ENCODE measurements at regions not wholly inside any gene's neighbourhood (a gene's known extent, or its start where the extent isn't known, plus 50 kb on each side); places are given as distances from the start of the nearest gene placed in this dataset.

GRCh38 chr5:57422341-57422740 lies 60.3 kb downstream of the ACTBL2 start:
- no TSS peak for BruUV-seq (replicated peaks)
- Histone ChIP-seq H3K4me3 (ENCODE audit: low read depth, low read length, poor library complexity, severe bottlenecking) (no peak overlapping the region), H2AFZ (ENCODE audit: low read length) (no peak overlapping the region), H3K79me2 (ENCODE audit: insufficient read depth, low read depth, low read length) (no peaks in the 10 kb centered on the region), H3K4me1 (ENCODE audit: insufficient read depth, low read length, poor library complexity, severe bottlenecking) (no peaks in the 10 kb centered on the region), H3K4me2 (ENCODE audit: low read length) (no peak overlapping the region), H3K27ac (ENCODE audit: low read depth, low read length, poor library complexity, severe bottlenecking) (no peak overlapping the region), H3K9me3 (ENCODE audit: low read length) (no peaks in the 10 kb centered on the region), H3K9me2 (ENCODE audit: insufficient read depth, low read length) (peaks cover 2% of the 10 kb centered on the region; the same call in 1 of the 2 replicates), H4K20me1 (ENCODE audit: insufficient read depth, low read length) (no peaks in the 10 kb centered on the region), H3K36me3 (ENCODE audit: insufficient read depth, low read length) (no peaks in the 10 kb centered on the region)
- intact Hi-C loops (cut with micrococcal nuclease; ENCODE audit: unreplicated experiment) = no loop called here
- ChIA-PET POLR2A (interaction anchor here (1.0 kb wide), 1 partner anchor 9 kb away, joined by 4 read pairs; no protein-coding TSS in a partner anchor), CTCF (ENCODE audit: unreplicated experiment) (no interaction called here)
- no peak for DNase-seq (ENCODE audit: low spot score)
- TF ChIP-seq CTCF (conservative IDR thresholded peaks at IDR 0.05; ENCODE audit: low read length) = no peak
- TF ChIP-seq EZH2phosphoT487 (IDR thresholded peaks at IDR 0.05; ENCODE audit: borderline replicate concordance, low read depth, low read length) = no peak

GRCh38 chr5:57420801-57421200 lies 61.8 kb downstream of the ACTBL2 start:
- TF ChIP-seq CTCF (conservative IDR thresholded peaks at IDR 0.05; ENCODE audit: low read length) (no peak), EZH2phosphoT487 (IDR thresholded peaks at IDR 0.05; ENCODE audit: borderline replicate concordance, low read depth, low read length) (no peak)
- H3K9me3 ChIP-seq (ENCODE audit: low read length) = no peaks in the 10 kb centered on the region
- no peak overlapping the region for H3K27ac ChIP-seq (ENCODE audit: low read depth, low read length, poor library complexity, severe bottlenecking)
- intact Hi-C loops (cut with micrococcal nuclease; ENCODE audit: unreplicated experiment) = no loop called here
- ChIA-PET CTCF (ENCODE audit: unreplicated experiment) (no interaction called here), POLR2A (no interaction called here)
- BruUV-seq (replicated peaks) = no TSS peak
- H3K36me3 ChIP-seq (ENCODE audit: insufficient read depth, low read length) = no peaks in the 10 kb centered on the region
- no peaks in the 10 kb centered on the region for H3K79me2 ChIP-seq (ENCODE audit: insufficient read depth, low read depth, low read length)
- H4K20me1 ChIP-seq (ENCODE audit: insufficient read depth, low read length) = no peaks in the 10 kb centered on the region
- H3K4me1 ChIP-seq (ENCODE audit: insufficient read depth, low read length, poor library complexity, severe bottlenecking) = no peaks in the 10 kb centered on the region
- H3K4me2 ChIP-seq (ENCODE audit: low read length) = no peak overlapping the region
- H3K4me3 ChIP-seq (ENCODE audit: low read depth, low read length, poor library complexity, severe bottlenecking) = no peak overlapping the region
- peaks cover 2% of the 10 kb centered on the region; the same call in 1 of the 2 replicates for H3K9me2 ChIP-seq (ENCODE audit: insufficient read depth, low read length)
- no peak for DNase-seq (ENCODE audit: low spot score)
- no peak overlapping the region for H2AFZ ChIP-seq (ENCODE audit: low read length)

- TF ChIP-seq EZH2phosphoT487 (IDR thresholded peaks at IDR 0.05; ENCODE audit: borderline replicate concordance, low read depth, low read length) = no peak
- TF ChIP-seq CTCF (conservative IDR thresholded peaks at IDR 0.05; ENCODE audit: low read length) = no peak
- CTCF ChIA-PET (ENCODE audit: unreplicated experiment) = no interaction called here
- no TSS peak for BruUV-seq (replicated peaks)
These were observed 64.6 kb downstream of the ACTBL2 start for GRCh38 chr5:57417971-57418370.

More at GRCh38 chr5:57417971-57418370, 64.6 kb downstream of the ACTBL2 start:
- no peak for DNase-seq (ENCODE audit: low spot score)
- no peak overlapping the region for H3K4me2 ChIP-seq (ENCODE audit: low read length)
- no peaks in the 10 kb centered on the region for H3K9me2 ChIP-seq (ENCODE audit: insufficient read depth, low read length)
- no peaks in the 10 kb centered on the region for H3K9me3 ChIP-seq (ENCODE audit: low read length)
- no peaks in the 10 kb centered on the region for H4K20me1 ChIP-seq (ENCODE audit: insufficient read depth, low read length)
- POLR2A ChIA-PET = no interaction called here
- no peak overlapping the region for H2AFZ ChIP-seq (ENCODE audit: low read length)
- no peak overlapping the region for H3K4me3 ChIP-seq (ENCODE audit: low read depth, low read length, poor library complexity, severe bottlenecking)
- H3K27ac ChIP-seq (ENCODE audit: low read depth, low read length, poor library complexity, severe bottlenecking) = no peak overlapping the region
- no peaks in the 10 kb centered on the region for H3K79me2 ChIP-seq (ENCODE audit: insufficient read depth, low read depth, low read length)
- H3K36me3 ChIP-seq (ENCODE audit: insufficient read depth, low read length) = no peaks in the 10 kb centered on the region
- intact Hi-C loops (cut with micrococcal nuclease; ENCODE audit: unreplicated experiment) = no loop called here
- H3K4me1 ChIP-seq (ENCODE audit: insufficient read depth, low read length, poor library complexity, severe bottlenecking) = no peaks in the 10 kb centered on the region
